ENCODE measurements at regions not wholly inside any gene's neighbourhood (a gene's known extent, or its start where the extent isn't known, plus 50 kb on each side); places are given as distances from the start of the nearest gene placed in this dataset.

DNA sequence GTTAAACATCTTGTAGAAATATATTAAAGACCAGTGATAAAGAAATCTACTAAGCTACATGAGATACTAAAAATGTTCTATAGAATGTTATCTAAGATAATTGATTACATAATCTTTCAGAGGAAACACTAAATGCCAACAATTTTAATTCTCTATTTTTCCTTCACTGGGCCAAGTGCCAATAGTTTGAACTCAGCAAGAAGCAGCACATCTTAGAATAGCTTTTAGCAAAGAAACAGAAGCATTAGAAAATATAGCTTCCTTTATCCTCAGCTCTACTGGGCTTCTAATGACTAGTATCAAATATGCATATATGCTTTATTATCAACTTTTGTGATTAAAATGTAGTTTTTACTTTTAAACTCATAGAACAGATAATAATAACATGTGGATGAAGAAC lies 461.4 kb upstream of the USP15 start:
- no peak for DNase-seq

DNA sequence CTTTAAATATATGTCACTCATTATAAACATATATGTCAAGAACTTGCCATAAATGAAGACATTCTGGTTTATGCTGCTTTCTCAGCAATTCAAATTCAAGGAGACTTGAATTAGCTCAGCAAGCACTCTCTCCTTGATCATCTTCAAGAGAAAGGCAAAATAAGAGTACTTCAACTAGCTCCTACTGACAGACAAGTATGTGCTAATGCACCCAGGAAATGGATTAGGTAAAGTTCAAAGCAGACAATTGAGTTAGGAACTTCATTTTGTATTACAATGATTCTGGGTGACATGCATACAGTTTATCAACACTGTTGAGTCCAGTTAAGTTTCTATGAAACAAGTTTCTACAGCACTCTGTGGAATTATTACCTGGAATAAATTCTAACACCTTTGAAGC lies 455.9 kb upstream of the USP15 start:
- DNase-seq: no peak

DNA sequence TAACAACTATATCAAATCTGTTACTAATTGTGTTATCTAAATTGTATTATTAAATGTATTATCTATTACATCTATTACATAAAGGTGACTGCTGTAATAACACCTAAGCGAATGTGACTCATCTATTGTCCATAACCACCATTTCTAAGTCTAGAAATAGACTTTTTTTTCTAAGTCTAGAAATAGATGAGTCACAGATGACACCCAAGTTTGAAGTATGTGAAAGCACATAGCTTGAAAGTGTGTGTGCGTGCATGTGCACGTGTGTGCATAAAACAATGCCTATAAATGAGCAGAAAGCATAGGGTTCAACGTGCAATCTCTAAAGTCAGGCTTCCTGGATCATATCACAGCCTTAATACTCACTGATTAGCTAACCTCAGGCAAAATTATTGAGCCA lies 451.3 kb upstream of the USP15 start:
- DNase-seq: no peak

DNA sequence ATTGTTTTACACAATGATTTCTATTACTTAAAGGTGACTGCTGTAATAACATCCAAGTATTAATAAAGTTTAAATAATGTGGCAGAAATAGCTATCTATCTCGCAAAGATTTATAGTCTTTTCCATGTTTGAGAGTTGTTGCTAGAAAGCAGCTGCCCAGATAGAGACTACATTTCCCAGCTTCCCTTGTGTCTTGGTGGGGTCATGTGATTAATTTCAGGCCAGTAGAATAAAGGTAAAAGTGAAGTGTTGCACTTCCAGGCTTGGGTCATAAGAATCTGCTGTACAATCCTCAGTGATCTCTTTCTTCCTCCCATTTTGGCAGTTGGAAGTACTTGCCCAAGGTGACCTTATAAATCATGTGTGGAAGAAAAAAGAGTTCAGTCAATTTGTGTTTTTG lies 449.7 kb upstream of the USP15 start:
- DNase-seq: no peak

DNA sequence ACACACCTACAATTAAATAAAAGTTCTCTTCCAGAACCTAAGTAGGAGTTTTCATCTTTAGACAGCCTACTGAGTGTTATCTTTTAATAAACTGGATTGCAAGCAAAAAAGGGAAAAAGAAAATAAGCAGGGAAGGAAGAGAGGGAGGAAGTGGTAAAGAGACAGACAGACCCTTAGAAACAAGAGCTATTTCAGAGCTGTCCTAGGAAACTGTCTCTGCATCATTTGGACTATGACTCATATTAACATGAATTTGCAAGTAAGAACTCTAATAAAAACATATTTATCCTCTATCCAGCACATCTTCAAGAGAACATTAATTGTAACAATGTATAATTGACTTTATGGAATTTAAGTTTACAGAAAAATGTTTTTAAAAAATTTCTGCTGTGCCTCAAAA lies 438.8 kb upstream of the USP15 start:
- DNase-seq: no peak

DNA sequence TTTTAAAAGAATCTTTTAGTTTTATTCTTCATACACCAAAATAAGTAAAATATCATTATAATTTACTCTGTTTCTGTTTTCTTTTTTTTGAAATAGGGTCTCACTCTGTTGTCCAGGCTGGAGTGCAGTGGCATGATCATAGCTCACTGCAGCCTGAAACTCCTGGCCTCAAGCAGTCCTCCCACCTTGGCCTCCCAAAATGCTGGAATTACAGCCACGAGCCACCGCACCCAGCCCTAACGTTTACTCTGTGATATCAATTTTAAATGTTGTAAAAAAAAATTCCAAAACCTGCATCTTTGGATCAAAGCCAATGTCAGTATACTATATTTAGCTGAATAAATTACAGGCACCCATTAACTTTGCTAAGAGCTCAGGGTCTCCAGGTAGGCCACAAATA lies 437.1 kb upstream of the USP15 start:
- DNase-seq: no peak

DNA sequence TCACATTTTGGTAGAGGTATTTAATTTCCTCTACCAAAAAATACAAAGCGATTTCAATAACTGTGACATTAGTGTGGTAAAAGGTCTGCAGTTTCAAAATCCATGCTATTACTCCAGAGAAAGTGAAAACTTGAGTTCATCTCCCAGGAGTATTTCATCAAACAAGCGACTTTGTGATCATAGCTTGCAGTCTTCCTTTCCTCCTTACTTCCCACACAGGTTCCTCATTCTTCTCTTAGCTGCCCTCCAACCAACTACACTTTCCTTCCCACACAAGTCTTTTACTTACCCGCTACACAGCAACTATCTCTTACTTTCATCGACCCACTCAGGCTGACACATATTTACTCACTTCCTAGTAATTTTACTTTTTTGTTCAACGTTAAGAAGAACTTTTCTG lies 413.4 kb upstream of the USP15 start:
- no peak for DNase-seq

DNA sequence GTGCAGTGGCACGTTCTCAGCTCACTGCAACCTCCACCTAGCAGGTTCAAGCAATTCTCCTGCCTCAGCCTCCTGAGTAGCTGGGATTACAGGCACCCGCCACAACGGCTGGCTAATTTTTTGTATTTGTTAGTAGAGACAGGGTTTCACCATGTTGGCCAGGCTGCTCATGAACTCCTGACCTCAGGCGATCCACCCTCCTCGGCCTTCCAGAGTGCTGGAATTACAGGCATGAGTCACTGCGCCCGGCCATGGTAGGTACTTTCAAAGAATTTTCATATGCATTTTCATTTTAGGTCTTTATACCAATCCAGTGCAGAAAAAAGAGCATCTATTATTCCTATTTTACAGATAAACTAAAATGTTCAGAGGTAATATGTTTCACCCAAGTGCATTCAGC lies 411.3 kb upstream of the USP15 start:
- DNase-seq: no peak

DNA sequence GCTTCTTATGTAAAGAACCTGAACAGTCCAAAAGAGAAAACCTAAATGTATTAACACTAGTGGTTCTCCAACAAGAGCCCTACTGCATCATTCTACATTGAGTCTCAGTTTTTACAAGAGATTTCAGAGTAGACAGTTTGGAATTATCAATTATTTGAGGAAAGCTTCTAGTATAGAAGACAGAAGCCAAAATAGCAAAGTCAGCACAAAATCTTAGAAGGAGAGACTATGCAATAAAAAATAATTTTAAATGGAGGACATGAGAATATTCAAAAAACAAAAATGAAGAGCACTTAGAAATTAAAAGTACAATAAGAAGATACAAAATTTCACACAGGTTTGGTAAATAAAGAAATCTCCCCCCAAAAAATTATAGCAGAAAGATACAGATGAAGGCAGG lies 406.3 kb upstream of the USP15 start:
- DNase-seq: no peak

DNA sequence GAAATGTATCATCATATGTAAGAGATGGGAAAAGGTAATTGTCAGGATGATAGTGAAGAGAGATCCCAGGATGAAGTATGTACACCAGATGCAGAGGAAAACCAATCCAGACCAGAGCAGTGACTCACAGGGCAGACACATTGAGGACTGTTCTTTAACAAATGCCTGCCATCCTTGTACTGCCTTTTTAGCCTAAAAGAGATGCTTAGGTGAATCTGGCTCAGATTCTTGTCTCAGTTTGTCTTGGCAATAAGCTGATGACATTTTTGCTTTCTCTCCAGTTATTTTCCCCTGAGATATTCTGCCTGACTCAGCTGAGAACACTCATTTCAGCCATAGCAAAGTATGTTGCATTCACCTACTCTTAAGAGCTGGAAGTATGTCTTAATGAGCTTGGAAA lies 405.3 kb upstream of the USP15 start:
- no peak for DNase-seq

DNA sequence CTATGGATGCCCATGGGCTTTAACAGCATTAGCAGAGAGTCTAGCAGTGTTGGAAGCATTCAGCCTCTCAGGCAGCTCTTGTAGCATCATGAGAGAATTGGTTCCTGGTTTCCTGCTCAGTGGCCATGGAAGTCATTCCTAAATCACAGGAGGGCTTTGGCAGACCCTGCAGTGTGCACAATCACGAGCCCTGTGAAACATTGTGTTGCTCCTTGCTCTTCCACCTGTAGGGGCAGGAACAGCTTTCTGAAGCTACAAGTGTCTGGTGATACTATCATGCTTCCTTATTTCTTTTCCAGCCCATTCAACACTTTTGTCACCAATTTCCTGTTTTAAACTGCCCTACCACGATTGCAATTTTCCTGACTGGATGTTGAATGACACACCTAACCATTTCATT lies 402.2 kb upstream of the USP15 start:
- no peak for DNase-seq

DNA sequence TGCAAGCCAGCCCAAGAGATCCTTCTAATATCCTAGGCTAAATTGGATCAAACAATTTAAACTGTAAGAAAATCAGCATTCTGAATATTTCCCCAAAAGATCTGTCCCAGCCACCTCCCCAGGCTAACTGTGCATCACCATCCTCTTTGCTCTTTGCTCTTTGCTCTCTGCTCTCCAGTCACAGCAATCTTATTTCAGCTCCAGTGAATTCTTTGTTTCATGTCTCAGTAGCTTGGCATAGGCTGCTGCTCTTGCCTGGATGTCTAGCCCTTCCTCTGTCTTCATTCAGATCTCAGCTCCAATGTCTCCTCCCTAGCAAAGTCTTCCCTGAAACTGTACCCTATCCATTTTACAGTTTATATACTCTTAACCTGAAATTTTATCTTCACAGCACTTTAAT lies 399.8 kb upstream of the USP15 start:
- DNase-seq: no peak

DNA sequence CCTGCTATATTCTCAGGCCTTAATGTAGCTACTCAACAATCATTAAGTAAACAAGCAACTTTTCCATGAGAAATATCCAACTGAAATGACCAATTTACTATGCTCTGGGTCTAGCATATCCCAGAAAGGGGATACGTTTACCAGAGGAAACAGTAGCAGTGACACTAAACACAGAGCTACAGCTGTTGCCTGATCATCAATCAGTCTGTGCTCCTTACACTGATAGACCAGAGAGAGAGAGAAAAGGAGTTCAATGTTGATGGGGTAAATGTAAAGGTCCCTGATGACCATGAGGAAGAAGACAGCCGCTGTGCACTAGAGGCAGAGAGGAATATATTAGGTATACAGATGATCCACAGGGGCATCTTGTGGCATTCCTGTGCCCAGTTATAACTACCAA lies 397.2 kb upstream of the USP15 start:
- no peak for DNase-seq

DNA sequence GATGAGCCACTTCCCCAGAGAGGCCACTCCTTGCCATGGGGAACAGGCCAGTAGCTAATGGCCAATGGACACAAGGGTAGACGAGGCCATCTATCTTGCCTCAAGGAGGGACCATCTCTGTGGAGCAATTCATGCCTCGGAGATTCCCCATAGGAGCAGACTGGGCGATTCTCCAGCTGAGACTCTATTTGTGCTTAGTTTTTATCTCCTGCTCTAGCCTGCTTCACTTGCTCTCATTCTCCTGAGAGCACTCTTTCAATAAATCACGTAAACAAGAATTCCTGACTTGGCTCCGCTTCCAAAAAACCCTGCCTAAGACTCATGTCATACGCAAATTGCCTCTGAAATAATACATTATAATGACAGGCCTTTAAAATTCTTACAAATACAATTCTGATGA lies 396.4 kb upstream of the USP15 start:
- DNase-seq: no peak

DNA sequence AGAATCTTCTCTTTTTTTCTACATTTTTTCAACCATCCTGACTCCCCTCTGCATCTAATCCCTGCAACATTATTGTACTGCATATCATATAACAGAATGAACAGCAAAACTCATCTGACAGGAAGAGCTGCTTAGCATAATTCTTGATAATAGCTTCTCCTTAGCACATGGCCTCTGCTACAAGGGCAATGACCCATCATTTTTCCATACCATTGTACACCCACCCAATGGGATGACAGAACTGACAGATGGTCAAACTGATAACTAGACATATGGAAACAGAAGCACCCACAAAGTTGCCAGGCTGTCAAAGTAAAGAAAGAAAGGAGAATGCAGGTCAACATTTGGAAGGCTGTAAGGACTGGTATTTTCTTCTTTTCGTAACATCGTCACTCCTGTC lies 390.4 kb upstream of the USP15 start:
- no peak for DNase-seq

DNA sequence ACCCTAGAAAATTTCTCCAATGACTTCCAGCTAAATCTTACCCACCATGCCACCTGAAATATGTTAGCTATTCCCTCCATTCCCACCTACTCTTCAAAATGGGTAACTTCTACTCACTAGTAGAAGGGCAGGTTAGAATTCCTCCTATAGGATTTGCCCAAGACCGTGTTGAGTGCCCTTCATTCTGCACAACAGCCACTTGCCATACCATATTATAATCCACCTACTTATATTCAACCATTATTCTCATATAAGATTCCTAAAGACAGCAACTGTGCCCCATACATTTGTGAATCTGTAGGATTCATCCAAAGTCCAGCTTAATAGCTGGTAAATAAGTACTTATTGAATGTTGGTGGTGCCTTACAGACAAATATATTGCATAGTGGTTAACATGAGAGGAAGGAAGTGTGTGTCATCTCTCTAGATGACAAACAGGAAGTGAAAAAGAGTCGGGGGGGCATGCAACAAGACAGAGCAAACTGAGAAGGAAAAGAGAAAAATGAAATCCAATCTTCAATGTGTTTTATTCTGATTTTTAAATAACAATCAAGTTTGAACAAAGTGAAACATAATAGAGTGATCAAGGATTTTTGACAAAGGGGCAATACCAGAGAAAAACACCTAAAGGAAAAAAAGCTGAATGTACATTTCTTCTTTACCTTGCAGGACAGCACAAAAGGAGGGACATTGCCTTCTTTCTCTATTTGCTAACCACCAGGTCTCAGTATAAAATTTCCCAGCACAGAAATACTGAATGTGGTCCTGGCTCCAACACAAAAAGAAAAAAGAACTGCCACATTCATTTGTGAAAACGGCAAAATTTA lies 389.3 kb upstream of the USP15 start:
- DNase-seq: no peak

DNA sequence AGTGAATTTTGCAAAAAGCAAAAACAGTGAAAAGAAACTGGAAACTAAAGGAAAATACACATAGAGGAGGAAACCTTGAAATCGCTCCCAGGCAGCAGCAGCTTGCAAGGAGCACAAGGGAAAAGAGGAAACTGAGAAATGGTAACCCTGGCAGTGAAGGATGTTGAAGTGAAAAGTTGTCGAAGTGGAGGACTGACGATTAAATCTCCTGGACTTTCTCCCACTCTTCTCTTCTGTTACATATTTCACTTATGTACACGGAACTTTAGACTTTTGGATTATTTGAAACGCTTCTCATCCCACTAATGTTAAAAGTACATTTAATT lies 388.8 kb upstream of the USP15 start:
- no peak for DNase-seq

DNA sequence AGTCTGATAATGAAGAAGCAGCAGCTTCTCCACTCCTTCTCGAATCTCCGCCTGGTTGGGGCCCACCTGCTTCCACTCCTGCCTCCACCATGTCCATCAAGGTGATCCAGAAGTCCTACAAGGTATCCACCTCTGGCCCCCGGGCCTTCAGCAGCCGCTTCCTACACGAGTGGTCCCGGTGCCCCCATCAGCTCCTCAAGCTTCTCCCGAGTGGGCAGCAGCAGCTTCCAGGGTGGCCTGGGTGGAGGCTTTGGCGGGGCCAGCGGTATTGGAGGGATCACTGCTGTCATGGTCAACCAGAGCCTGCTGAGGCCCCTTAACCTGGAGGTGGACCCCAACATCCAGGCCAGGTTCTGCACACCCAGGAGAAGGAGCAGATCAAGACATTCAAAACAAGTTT lies 381.0 kb upstream of the USP15 start:
- no peak for DNase-seq

DNA sequence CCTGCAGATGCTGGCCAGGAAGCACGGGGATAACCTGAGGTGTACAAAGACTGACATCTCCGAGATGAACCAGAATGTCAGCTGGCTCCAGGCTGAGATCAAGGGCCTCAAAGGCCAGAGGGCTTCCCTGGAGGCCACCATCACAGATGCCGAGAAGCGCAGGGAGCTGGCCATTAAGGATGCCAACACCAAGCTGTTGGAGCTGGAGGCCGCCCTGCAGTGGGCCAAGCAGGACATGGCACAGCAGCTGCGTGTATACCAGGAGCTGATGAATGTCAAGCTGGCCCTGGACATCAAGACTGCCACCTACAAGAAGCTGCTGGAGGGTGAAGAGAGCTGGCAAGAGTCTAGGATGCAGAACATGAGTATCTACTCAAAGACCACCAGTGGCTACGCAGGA lies 380.0 kb upstream of the USP15 start:
- no peak for DNase-seq

DNA sequence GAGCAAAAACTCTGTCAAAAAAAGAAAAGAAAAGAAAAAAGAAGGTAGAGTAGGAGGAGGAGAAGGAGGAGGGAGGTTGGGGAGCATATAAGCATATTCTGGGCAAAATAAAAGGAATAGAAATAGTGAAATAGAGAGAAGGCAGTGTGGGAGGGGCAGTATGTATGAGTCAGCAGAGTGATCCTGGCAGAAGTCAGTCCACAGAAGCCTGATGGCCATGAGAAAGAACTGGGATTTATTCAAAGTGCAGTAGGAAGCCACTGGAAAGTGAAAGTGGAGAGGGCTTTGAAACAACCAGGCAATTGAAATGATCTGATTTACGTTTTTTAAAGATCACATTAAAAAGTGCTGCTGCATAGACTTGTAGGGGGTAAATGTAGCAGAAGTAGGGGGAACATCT lies 368.6 kb upstream of the USP15 start:
- DNase-seq: no peak

DNA sequence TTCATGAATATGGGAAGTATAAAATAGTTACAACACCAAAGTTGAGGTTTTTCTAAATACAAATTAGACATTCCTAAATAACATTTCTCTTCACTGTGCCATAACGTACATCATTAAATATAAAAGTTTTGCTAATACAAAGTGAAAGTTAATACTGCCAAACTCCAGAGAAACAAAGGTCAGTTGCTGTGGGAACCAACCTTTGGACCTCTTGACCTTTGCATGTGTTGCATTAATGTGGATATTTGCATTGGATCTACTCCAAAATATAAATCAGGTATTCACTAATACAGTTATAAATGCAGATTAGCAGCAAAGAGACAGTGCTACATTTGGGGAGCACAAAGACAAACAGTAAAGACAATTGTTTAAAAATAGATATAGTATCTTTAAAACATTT lies 366.0 kb upstream of the USP15 start:
- no peak for DNase-seq

DNA sequence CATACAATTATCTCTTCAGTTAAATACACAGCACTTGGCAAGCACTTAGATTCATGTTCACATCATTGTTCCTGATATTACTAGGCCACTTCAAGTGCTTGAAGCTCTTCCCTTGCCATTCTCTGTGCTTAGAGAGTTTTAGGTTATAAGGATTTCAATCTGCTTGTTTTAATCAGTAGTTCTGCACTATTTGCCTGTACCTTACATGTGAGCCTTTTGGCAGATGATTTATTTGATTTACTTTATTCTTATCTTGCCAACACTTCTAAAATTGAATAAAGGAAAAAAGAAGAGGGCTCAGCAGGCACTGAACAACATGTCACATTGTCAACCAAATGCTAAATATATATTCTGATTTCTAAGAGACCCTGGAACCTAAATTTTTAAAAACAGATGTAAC lies 363.8 kb upstream of the USP15 start:
- no peak for DNase-seq

DNA sequence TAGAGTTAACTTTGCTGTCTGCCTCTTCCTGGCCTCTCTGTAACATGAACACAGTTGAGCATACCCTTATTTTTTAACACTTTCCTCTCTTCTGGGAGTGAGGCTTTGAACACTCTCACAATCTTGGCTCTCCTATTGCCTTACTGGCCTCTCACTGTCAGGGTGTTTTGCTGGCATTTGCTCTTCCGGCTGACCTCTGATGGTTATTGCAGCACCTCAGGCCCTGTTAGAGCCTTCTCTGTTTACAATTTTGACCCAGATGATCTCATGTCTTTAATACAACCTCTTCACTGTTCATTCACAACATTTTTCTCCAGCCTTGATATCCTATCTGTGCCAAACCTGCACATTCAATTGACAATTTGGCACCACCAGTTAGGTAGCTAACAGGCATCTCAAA lies 357.8 kb upstream of the USP15 start:
- no peak for DNase-seq

DNA sequence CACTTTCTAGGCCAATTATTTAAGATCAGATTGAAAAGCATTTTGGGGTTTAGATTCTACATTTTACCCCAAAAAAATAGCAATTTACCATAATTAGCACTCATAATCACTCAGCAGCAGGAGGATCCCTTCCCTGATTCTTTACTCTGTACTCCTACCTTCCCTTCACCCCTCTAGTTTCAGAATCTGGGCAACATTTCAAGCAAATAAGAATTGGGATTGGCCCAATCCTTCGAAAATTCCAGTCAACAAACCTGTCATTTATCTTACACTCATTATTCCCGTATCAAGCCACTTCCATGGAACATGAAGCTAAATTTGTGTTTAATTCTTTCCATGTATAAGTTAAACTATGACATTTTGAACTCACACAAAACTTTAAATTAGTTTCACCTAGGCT lies 349.1 kb upstream of the USP15 start:
- DNase-seq: no peak

DNA sequence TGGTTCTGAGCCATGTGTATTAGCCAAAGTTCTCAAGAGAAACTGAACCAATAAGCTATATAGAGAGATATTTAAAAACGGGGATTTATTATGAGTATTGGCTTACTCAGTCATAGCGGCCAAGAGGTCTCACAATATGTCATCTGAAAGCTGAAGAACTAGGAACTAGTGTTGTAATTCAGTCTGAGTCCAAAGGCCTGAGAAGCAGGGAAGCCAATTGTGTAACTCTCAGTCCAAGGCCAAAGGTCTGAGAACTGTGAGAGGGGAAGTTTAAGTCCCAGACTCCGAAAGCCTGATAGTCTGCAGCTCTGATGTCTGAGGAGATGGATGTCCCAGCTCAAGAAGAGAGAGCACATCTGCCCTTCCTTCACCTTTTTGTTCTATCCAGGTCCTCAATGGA lies 344.8 kb upstream of the USP15 start:
- no peak for DNase-seq

Measured in skin of body (tissue), 1 donor.